GM19238 (cell line): ENCODE measurements at regions not wholly inside any gene's neighbourhood (a gene's known extent, or its start where the extent isn't known, plus 50 kb on each side); places are given as distances from the start of the nearest gene placed in this dataset.
"Not testable (repeated sequence)": the region's sequence is repeated elsewhere in the genome, so short reads cannot be mapped to it uniquely, and the experiment has no call there.

ENCODE experiments used
- DNase-seq: peaks from one replicate; pipeline ENCODE4 v3.0.0; 2011; ENCODE audit warnings: low spot score; ENCODE audit not compliant: insufficient read length

DNA sequence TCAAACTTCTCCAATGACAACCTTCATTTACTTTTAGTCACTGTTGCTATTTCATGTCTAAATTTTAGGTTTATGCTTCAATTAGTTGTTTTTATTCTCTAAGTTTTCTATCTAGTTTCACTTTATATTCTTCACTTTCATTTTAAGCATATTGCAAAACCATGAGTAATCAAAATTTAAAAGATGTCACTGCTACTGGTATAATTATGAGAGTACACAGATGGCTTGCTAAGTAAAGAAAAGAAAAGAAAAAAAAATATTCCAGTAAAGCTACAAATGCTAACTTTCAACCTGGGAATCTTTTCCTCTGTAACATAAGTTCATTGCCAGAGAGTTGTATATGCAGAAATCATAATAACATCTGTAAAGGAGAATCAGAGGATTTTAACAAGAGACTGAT is 1624.7 kb downstream of the PCDH9 start:
- DNase-seq, result no peak

DNA sequence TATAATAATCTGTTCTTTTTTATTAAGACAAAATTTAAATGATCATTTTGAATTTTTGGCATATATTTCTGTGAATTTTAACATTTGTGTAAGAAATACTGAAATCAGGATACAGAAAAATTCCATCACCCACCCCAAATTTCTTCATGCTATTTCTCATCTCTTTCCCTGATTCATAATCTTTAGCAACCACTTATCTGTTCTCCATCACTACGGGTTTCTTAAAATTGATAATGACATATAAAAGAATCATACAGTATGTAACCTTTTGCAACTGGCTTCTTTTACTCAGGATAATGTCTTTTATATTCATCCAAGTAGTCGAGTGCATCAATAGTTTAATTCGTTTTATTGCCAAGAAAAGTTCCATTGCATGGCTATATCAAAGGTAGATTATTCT is 1627.0 kb downstream of the PCDH9 start:
- no peak for DNase-seq

DNA sequence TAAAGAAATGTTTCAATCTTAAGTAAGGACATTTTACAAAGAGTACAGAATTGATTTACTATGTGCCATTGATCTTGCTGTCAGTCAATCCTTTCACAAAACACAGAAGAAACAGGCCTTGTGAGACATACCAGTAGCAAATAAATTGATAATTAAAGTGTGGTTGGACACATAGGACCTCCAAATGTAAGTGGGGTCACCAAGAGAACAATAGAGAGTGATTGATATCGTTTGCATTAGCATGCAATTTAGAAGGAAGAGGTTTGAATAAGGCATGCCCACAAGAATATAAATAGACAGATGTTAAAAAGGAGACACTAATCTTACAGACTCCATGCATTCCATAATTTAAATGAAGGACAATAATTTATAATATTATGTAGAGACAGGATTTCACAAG is 1628.3 kb downstream of the PCDH9 start:
- DNase-seq, result no peak

DNA sequence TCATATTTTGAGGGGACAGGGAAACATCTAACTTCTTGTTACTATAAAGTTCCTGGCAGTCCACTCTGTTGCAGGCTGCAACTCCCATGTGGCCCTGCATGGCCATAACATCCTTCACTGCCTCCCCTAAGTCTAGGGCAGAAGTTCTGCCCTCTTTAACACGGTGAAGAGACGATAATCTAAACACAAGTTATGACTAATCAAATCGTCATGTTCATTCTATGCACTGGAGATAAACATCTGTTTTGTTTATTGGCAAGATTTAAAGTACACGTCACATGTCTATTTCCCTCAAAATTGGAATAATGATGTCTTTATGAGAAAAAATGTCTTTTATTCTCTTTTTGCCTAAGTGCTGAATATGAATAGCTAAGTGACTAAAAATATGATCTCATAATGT is 1629.4 kb downstream of the PCDH9 start:
- no peak for DNase-seq

DNA sequence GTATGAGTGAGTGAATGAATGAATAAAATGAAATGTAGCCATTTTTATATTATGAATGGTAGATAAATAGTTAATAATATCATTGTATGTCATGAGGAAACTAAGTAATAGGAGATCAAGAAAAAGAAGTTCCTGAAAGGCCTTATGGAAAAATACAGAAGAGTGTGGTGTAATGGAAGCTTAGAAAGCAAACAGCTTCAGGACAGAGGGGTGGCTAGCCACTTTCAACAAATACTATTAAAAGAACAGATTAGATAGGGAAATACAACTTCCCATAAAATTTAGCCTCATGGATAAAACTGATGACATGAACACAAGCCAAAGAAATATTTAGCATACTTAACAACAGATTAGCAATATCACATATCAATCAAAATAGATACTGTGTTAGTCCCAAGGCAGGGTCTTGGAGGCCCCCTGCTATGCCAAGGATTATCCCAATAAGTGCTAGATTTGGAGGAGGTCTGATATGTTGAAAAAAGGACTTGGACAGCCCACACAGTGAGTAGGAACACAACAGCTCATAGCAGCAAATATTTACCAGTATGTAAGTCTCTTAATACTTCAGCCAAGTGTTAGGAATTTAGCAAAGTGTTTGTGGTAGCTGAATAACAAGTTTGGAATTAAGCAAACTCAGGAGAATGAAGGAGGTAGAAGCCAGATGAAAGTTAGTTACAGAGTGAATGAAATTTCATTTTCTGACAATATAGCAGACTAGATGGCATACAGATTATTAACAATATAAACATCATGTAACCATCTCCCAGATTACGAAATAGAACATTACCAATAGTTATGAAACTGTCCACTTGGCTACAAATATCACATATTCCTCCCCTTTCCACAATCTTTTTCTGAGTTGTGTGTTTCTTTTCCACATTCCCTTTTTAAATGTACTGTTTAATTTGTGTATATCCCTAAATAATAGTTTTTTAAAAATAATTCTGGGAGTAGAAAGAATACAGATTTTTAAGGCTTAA is 1632.0 kb downstream of the PCDH9 start:
- no peak for DNase-seq

DNA sequence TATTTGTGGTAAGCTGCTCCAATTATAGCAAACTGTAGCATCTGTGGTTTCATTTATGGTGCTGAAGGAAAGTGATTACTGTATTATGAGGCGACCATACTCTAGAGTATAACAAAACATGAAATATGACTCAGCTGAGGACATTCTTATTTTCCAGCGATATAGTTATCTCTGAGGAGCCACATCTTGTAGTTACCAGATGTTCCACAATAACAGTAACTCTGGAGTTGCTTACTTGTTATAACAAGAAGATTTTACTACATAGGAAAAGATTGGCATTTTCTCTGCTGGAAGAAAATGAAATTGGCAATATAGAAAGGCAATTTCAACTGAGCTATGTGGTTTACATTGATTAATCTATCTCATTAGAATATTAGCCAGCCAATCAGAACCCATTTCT is 1634.2 kb downstream of the PCDH9 start:
- no peak for DNase-seq

DNA sequence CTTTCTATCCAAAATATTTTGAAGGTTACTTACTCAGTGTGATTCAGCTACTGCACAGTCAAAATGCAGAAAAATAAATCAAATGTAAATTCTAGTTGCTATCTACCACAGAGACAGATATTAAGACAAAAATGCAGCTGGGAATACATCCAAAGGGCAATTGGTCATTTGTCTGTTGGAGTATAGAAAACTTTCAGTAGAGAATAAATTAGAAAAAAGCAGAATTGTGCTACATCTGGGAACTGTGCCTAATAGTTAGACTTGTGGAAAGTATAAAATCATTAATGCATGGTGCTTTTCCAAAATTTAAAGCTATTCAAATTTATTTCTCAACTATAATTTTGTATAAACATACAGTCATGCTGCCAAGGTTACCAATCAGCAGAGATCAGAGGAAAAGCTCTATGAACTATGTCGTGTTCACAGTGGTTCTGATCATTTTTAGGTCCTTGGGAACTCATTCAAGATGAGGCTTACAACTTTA is 1635.8 kb downstream of the PCDH9 start:
- DNase-seq, result no peak

DNA sequence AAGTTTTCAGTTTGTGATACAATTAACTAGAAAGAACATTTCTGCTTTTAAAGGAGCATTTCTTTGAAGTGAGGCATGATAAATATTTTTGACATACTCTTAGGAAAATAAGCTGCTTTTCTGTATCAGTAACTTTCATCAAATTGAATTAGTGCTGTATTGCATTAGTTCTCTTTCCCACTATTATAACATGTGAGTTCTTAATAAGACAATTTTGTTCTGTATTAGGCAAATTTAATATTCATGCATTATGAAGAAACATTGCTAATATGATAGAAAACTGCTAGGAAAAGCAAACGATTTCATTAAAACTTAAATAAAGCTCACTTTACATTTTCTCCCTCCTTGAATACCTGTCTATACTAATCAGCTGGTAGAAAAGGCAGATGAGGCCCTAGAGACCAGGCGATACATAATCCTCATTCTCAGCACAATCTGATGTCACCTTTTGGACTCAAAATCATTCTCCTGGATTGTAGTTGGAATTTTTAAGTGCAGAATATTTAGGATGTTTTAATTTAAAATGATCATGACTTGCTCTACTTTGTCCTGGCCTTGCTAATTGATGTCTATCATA is 1636.8 kb downstream of the PCDH9 start:
- DNase-seq, result no peak

DNA sequence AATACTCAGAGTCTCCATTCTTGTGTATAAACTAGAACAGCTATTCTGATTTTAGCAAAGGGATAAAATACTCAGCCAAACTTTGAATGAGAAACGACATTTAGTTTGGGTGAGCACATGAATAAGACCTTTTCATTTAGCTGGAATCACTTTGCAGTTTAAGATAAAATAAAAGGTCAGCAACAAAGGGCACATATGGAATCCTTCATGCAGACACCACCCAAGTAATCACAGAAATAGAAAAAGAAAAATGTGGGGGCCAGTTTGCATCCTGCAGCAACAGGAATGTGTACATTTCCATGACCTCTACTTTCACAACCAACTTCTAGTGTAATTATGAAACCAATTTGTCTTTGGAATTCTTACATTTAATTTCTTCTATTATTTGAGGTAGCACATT is 1637.4 kb downstream of the PCDH9 start:
- no peak for DNase-seq

DNA sequence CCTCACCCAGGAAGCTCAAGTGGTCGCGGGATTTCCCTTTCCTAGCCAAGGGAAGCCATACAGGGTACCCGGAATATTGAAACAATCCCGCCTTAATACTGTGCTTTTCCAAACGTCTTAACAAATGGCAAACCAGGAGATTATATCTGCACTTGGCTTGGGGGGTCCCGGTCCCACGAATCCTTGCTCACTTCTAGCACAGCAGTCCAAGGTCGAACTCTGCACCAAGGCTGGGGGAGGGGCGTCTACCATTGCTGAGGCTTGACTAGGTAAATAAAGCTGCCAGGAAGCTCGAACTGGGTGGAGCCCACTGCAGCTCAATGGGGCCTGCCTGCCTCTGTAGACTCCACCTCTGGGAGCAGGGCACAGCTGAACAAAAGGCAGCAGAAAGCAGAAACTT is 1644.8 kb downstream of the PCDH9 start:
- DNase-seq, result no peak

DNA sequence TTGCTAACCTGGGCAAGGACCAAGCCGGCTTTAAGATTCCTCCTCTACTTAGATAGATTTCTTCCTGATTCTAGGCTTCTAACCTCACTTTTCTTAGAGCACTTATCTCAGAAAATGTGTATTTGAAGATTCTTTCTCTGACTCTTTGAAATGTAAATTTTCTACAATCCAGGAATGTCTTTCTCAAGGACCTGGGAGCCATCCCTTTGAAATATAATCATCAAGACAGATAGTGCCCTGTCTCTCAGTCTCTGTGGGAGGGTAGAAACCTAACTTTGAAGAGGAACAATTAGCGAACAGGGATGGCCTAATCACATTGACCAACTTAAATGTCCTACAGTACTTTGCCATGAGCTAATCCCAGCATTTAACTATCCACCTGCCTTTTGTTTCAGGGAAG is 1646.0 kb downstream of the PCDH9 start:
- DNase-seq, result no peak

DNA sequence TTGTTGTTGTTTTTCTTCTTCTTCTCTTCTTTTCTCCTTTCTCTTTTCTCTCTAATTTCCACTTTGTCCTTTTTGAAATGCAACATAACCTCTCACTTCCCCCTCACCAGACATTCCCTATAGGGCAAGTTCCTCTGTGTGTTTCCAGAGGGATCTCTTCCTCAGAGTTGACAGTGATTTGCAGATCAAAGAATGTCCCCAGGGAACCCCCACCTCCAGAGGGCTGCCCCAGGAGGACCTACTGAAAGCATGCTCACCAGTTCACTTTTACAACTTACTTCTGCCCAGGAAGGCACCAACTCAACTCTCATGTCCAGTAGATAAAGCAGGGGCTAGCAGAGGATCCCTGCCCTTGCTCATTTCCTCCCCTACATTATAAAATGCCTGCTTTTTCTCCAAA is 1648.0 kb downstream of the PCDH9 start:
- DNase-seq, result no peak

DNA sequence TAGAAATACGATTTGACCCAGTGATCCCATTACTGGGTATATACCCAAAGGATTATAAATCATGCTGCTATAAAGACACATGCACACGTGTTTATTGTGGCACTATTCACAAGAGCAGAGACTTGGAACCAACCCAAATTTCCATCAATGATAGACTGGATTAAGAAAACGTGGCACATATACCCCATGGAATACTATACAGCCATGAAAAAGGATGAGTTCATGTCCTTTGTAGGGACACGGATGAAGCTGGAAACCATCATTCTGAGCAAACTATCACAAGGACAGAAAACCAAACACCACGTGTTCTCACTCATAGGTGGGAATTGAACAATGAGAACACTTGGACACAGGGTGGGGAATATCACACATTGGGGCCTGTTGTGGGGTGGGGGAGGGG is 1665.6 kb downstream of the PCDH9 start:
- DNase-seq, result not testable (repeated sequence)

DNA sequence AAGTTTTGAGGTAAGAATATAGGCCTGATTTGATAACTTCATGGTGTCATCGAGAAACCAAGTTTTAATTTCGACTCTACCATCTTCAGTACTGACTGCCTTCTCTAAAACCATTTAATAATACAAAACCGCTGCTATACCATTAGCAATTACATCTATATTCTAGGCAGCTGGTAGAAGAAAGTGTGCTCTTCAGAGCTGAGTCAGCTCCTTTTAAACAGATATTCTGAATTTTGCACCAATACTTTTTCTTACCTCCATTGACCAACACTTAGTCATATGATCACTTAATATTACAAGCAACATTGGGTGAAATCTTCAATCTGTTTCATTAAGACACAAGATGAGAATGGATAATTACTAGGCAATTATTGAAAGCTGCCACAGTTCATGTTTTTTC is 1667.8 kb downstream of the PCDH9 start:
- DNase-seq, result no peak

DNA sequence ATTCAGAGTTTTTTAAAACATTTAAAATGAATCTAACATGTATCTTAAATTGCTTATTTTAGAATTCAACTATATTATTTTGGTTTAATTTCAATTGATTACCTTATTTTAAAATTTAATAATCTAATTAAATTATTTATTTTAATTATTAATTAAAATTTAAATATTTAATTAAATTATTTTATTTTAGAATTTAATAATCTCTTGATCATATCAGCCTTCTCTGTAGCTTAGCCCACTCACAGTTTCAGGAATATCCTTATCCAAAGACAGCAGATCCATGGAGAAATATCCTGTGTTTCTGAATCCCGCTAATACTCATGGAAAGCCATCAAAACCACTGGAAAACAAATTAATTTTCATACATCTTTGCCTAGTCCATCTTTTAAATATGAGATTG is 1669.2 kb downstream of the PCDH9 start:
- no peak for DNase-seq

DNA sequence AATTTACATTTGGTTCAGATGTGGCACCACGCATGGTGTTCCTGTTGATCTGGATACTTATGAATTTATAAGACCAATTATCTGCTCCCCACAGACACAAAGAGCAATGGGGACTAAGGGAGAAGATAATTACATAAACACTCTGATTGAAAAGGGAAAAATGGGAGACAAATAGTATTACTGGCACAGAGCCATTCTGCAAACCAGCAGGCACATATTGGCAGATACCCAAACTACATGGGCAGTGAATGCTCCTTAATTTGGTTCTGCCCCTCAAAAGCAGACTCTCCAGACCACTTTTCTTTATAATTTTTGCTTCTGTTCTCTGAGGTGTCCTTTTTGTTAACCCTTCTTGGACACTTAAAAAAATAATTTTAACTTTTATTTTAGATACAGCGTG is 1674.2 kb downstream of the PCDH9 start:
- DNase-seq, result no peak

DNA sequence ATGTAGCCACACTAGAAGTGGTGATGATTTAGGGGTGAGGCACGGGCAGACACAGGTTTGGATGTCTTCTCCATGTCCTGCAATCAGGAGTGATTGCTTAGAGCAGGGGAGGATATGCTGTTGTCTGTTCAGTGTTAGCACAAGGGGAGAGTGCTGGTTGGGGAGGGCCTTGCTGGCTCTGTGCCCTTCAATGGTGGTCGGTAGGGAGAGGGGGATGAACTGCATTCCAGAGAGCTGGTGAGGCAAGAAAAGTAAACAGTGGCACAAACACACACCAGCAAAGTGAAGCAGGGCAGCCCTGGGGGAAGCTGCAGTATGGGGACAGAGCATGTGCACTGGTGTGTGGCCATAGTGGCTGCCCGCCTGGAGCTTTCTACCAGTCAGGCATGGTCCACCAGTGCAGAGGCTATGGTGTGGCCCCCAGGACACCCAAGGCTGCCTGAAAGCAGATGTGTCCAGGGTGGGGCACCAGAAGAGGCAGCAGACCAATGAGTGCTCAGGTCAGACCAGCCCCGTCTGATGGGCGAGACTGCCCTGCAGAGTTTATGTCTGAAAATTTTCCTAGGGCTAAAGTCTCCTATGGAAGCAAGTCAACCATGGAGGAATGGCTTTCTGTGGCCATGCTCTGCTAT is 1676.9 kb downstream of the PCDH9 start:
- no peak for DNase-seq

DNA sequence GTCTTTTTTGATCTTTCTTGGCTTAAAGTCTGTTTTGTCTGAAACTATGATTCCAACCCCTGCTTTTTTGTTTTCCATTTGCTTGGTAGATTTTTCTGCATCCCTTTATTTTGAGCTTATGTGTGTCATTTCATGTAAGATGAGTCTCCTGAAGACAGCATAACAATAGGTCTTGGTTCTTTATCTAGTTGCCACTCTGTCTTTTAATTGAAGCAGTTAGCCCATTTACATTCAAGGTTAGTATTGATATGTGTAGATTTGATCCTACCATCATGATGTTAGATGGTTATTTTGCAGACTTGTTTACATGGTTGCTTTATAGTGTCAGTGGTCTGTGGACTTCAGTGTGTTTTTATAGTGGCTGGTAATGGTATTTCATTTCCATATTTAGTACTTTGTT is 1678.9 kb downstream of the PCDH9 start:
- DNase-seq, result no peak

DNA sequence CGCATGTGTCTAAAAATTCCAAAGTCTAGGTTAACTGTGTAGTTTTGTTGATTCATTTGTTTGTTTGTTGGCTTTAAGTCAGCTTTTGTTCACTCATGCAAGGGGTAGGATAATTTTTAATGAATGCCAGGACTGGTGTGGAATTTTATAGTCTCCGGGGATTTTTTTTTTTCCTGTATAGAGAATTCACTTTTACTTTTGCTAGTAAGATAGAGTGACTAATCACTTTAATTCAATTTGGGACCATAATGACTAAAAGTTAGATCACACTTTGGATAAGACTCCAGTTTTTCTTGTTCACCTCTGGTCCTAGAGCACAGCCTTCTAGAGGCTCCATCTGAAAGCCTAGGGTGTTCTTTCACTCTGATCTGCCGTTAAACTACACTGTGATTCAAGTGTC is 1690.0 kb downstream of the PCDH9 start:
- no peak for DNase-seq

DNA sequence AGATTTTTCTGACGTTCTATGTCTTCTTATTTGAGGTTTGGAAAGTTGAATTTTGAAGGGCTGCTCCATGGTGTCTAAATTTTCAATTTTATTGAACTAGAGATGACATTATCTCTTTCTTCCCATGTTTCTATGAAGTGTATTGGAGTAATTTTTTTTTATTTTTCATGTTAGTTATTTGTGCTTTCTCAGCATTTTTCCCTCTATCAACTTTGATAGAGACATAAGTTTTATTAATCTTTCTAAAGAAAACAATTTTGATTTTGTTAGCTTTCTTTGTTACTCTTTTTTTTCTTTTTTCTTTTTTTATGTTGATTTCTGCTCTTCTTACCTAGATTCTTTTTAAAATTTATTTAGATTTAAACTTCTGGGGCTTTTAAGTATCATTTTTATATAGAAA is 1694.8 kb downstream of the PCDH9 start:
- no peak for DNase-seq

DNA sequence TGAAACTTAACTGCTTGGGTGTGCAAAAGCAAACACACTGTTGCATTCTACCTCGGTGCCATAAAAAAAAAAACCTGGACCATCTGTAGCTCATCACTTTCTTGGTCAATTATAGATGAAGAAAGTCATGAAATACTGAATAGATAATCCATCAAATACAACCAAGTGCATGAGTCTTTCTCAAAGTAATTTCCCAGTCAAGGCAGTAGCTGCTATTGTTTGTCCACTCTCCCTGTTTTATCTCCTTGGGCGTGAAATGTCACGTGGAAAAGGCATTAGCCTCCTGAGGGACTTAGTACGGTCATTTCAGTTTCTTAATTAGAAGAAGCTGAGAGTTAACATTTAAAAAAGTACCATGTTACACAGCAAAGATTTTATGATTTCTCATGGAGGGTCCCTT is 1697.9 kb downstream of the PCDH9 start:
- no peak for DNase-seq

DNA sequence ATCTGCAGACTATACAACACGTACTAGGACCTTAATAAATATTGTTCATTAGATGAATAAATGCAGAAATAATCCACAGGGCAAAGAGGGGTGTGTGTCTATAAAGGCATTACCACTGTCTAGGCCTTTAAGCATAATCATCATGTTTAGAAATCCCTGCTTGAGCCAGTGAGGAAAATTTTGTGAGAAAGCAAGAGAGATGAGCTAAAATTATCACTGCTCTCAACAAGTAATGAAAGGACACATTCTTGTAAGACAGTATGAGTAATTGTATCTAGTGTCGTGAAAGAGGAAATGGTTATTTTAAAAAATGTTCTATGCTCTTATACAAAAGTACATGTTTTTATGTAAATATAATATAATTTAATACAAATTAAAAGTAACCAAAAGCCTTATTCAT is 1699.4 kb downstream of the PCDH9 start:
- no peak for DNase-seq
